ENCODE measurements at regions not wholly inside any gene's neighbourhood (a gene's known extent, or its start where the extent isn't known, plus 50 kb on each side); places are given as distances from the start of the nearest gene placed in this dataset.

- TF ChIP-seq ZNF780A (CRISPR knock-in tag; IDR thresholded peaks at IDR 0.05) (no peak), ARHGAP35 (IDR thresholded peaks at IDR 0.05; ENCODE audit: partially characterized antibody) (no peak), MEF2A (IDR thresholded peaks at IDR 0.05; ENCODE audit: control insufficient read depth, low read depth, low read length) (no peak)
Observed at GRCh38 chr9:2307480-2307879, 292.3 kb downstream of the SMARCA2 start (continued).

GRCh38 chr9:2311920-2312319, 296.8 kb downstream of the SMARCA2 start:
- no peak overlapping the region for H3K9ac ChIP-seq (ENCODE audit: insufficient read depth in 1 of 2, low read depth in 2 of 2, low read length in 2 of 2)
- in situ Hi-C loops (cut with MboI): no loop called here
- no peaks in the 10 kb centered on the region for H3K4me1 ChIP-seq (replicated peaks in 1 of 2; ENCODE audit: control insufficient read depth in 2 of 2, insufficient read depth in 2 of 2, low read length in 2 of 2)
- intact Hi-C loops (cut with micrococcal nuclease): no loop called here
- no peak overlapping the region for H3K27ac ChIP-seq (ENCODE audit: extremely low read depth, low read depth, low read length)
- TF ChIP-seq KAT7 (CRISPR knock-in tag; IDR thresholded peaks at IDR 0.05; ENCODE audit: borderline replicate concordance): no peak
- TF ChIP-seq ZNF124 (CRISPR knock-in tag; IDR thresholded peaks at IDR 0.05): no peak
- peak; percentile 93 for TF ChIP-seq ZNF507 (tag; conservative IDR thresholded peaks at IDR 0.05)
- peak; percentile 60; the same call in 1 of the 2 replicates for TF ChIP-seq ZNF354B (CRISPR knock-in tag; IDR thresholded peaks at IDR 0.05)
- no peak for TF ChIP-seq ESRRB (CRISPR knock-in tag; IDR thresholded peaks at IDR 0.05; ENCODE audit: borderline replicate concordance)
- no peak overlapping the region for H2AFZ ChIP-seq (ENCODE audit: low read depth, low read length)
- POLR2A ChIA-PET: no interaction called here
- no peaks in the 10 kb centered on the region for H3K9me1 ChIP-seq (ENCODE audit: control insufficient read depth, insufficient read depth, low read length)
- FAIRE-seq: no peak
- no peak overlapping the region for H3K4me2 ChIP-seq (ENCODE audit: insufficient read depth, low read length)
- no TSS peak for BruUV-seq (replicated peaks)
- DNase-seq (ENCODE audit: extremely low read depth in 1 of 4, low spot score in 3 of 4): no peak
- no peak for ATAC-seq
- H4K20me1 ChIP-seq (replicated peaks; ENCODE audit: control insufficient read depth, insufficient read depth, low read length): no peaks in the 10 kb centered on the region
- H3K36me3 ChIP-seq (ENCODE audit: control insufficient read depth, insufficient read depth, low read length): no peaks in the 10 kb centered on the region
- H3K27me3 ChIP-seq (ENCODE audit: control insufficient read depth in 2 of 2, insufficient read depth in 2 of 2, low read length in 2 of 2): no peaks in the 10 kb centered on the region
- CTCF ChIA-PET (ENCODE audit: low intra/inter-chr PET ratio): no interaction called here
- no peak overlapping the region for H3K4me3 ChIP-seq
- no peaks in the 10 kb centered on the region for H3K79me2 ChIP-seq (ENCODE audit: control insufficient read depth, insufficient read depth, low read length)
- H3K9me3 ChIP-seq (replicated peaks; ENCODE audit: control insufficient read depth, insufficient read depth, low read depth, low read length): no peaks in the 10 kb centered on the region
